H1 (cell line): ENCODE measurements at regions not wholly inside any gene's neighbourhood (a gene's known extent, or its start where the extent isn't known, plus 50 kb on each side); places are given as distances from the start of the nearest gene placed in this dataset.

Experiments used
- CTCF ChIA-PET: fragments of 300-600 bp; sonication (Branson Sonifier 250); formaldehyde crosslinking; loops from one replicate; lab custom pipeline; 2021; ENCODE audit not compliant: partially characterized antibody; lab: Charles Lee
- POLR2A ChIA-PET: fragments of 300-600 bp; sonication (Branson Sonifier 250); formaldehyde crosslinking; loops from one replicate; lab custom pipeline; 2021; ENCODE audit warnings: inconsistent platforms; ENCODE audit not compliant: partially characterized antibody; lab: Charles Lee
- DNase-seq, 2 experiments: peaks; one replicate each; pipeline versions ENCODE4 v3.0.0 to v3.0.0-alpha.2; 2010 to 2022; ENCODE audit warnings: low spot score in 2 of 2, low read depth in 1 of 2, mixed read lengths in 1 of 2
- FAIRE-seq: peaks from 2 replicates; lab custom pipeline; 2011; peaks lifted over from hg19 to GRCh38; lab: Jason Lieb, UNC
- H2AFZ ChIP-seq: 2 replicates; pipeline ENCODE4 v1.8.1; 2012; ENCODE audit warnings: low read length, inconsistent platforms
- H2AK5ac ChIP-seq: 2 replicates; pipeline ENCODE4 v1.6.1; 2013; ENCODE audit warnings: low read depth, low read length
- H2BK120ac ChIP-seq: replicated peaks from 2 replicates; pipeline ENCODE3; 2013; ENCODE audit warnings: low read depth, low read length, inconsistent platforms
- H2BK12ac ChIP-seq: 2 replicates; pipeline ENCODE4 v1.6.1; 2013; ENCODE audit warnings: low read depth, low read length
- H2BK15ac ChIP-seq: 2 replicates; pipeline ENCODE4 v1.6.1; 2013; ENCODE audit warnings: low read length
- H2BK20ac ChIP-seq: 2 replicates; pipeline ENCODE4 v1.6.1; 2013; ENCODE audit warnings: low read length
- H2BK5ac ChIP-seq: 2 replicates; pipeline ENCODE4 v1.6.1; 2013; ENCODE audit warnings: low read depth, low read length
- H3K14ac ChIP-seq: 2 replicates; pipeline ENCODE4 v1.6.1; 2013; ENCODE audit warnings: inconsistent platforms; ENCODE audit not compliant: insufficient read length
- H3K18ac ChIP-seq: 2 replicates; pipeline ENCODE4 v1.6.1; 2013; ENCODE audit warnings: low read length; ENCODE audit errors: extremely low read depth
- H3K23ac ChIP-seq: 2 replicates; pipeline ENCODE4 v1.6.1; 2013; ENCODE audit warnings: inconsistent platforms; ENCODE audit not compliant: insufficient read length
- H3K23me2 ChIP-seq: 2 replicates; pipeline ENCODE4 v1.6.1; 2013; ENCODE audit warnings: low read depth, low read length
- H3K27ac ChIP-seq: 2 replicates; pipeline ENCODE4 v1.6.1; 2011; ENCODE audit warnings: low read depth, low read length, inconsistent platforms
- H3K27me3 ChIP-seq, 4 experiments: replicated peaks in 1 of 4; 1 replicate in 1 of 4; 2 replicates in 3 of 4; pipeline versions ENCODE4 v1.6.1 to v1.8.1; 2011 to 2013; ENCODE audit warnings: low read length in 3 of 4, mild to moderate bottlenecking in 3 of 4, inconsistent platforms in 2 of 4, mixed read lengths in 2 of 4, moderate library complexity in 1 of 4; ENCODE audit not compliant: control insufficient read depth in 3 of 4, insufficient read depth in 3 of 4; ENCODE audit errors: extremely low read depth in 1 of 4
- H3K36me3 ChIP-seq, 4 experiments: 2 replicates each; pipeline versions ENCODE4 v1.6.1 to v1.8.1; 2011 to 2013; ENCODE audit warnings: mild to moderate bottlenecking in 4 of 4, low read length in 3 of 4, moderate library complexity in 2 of 4, control low read depth in 1 of 4, inconsistent platforms in 1 of 4; ENCODE audit not compliant: insufficient read depth in 4 of 4, control insufficient read depth in 2 of 4
- H3K4ac ChIP-seq: replicated peaks from 2 replicates; pipeline ENCODE3; 2013; ENCODE audit warnings: low read length, low read depth, mixed read lengths, inconsistent platforms; ENCODE audit not compliant: insufficient read length
- H3K4me1 ChIP-seq, 4 experiments: replicated peaks in 1 of 4; 1 replicate in 1 of 4; 2 replicates in 3 of 4; pipeline versions ENCODE4 v1.6.1 to v1.8.1; 2011 to 2013; ENCODE audit warnings: low read length in 3 of 4, inconsistent platforms in 2 of 4, mixed read lengths in 1 of 4; ENCODE audit not compliant: insufficient read depth in 4 of 4, control insufficient read depth in 3 of 4
- H3K4me2 ChIP-seq, 2 experiments: 2 replicates each; pipeline versions ENCODE4 v1.6.1 to v1.8.1; 2011 to 2013; ENCODE audit warnings: low read depth in 2 of 2, low read length in 2 of 2, control low read depth in 1 of 2, inconsistent platforms in 1 of 2, mild to moderate bottlenecking in 1 of 2; ENCODE audit not compliant: insufficient read depth in 1 of 2
- H3K4me3 ChIP-seq, 4 experiments: fragments of 200-600, 300-600 bp in 1 of 4; sonication (generic), shearing (Covaris generic), sonication (Bioruptor Twin) in 1 of 4; 2 replicates each; pipeline versions ENCODE4 v1.5.1 to v1.8.1; 2011 to 2016; ENCODE audit warnings: low read length in 4 of 4, low read depth in 3 of 4, control low read depth in 2 of 4, inconsistent platforms in 2 of 4, mild to moderate bottlenecking in 2 of 4, mixed read lengths in 1 of 4, moderate library complexity in 1 of 4; ENCODE audit not compliant: insufficient read depth in 2 of 4; ENCODE audit errors: extremely low read depth in 1 of 4
- H3K56ac ChIP-seq: replicated peaks from 2 replicates; pipeline ENCODE3; 2013; ENCODE audit warnings: low read depth, mild to moderate bottlenecking, mixed read lengths, low read length, inconsistent platforms; ENCODE audit not compliant: insufficient read length
- H3K79me1 ChIP-seq: 2 replicates; pipeline ENCODE4 v1.6.1; 2013; ENCODE audit warnings: low read depth, low read length, control low read depth
- H3K79me2 ChIP-seq, 2 experiments: 2 replicates each; pipeline versions ENCODE4 v1.6.1 to v1.8.1; 2012 to 2013; ENCODE audit warnings: low read length in 2 of 2, mild to moderate bottlenecking in 2 of 2, inconsistent platforms in 1 of 2; ENCODE audit not compliant: insufficient read depth in 2 of 2, control insufficient read depth in 1 of 2
- H3K9ac ChIP-seq, 4 experiments: replicated peaks in 1 of 4; 1 replicate in 1 of 4; 2 replicates in 3 of 4; pipeline versions ENCODE4 v1.6.1 to v1.8.1; 2011 to 2013; ENCODE audit warnings: low read depth in 3 of 4, low read length in 3 of 4, control low read depth in 2 of 4, mild to moderate bottlenecking in 2 of 4, moderate library complexity in 2 of 4, inconsistent platforms in 1 of 4; ENCODE audit errors: extremely low read depth in 1 of 4
- H3K9me3 ChIP-seq, 2 experiments: 2 replicates each; pipeline versions ENCODE4 v1.6.1 to v1.8.1; 2012 to 2013; ENCODE audit warnings: mild to moderate bottlenecking in 2 of 2, moderate library complexity in 2 of 2, control low read depth in 1 of 2, inconsistent platforms in 1 of 2, low read depth in 1 of 2, low read length in 1 of 2, mixed read lengths in 1 of 2; ENCODE audit not compliant: insufficient read depth in 2 of 2
- H4K20me1 ChIP-seq, 2 experiments: replicated peaks in 1 of 2; 2 replicates each; pipeline versions ENCODE3 to v1.8.1; 2011 to 2013; ENCODE audit warnings: inconsistent platforms in 2 of 2, low read length in 2 of 2, mild to moderate bottlenecking in 1 of 2; ENCODE audit not compliant: insufficient read depth in 2 of 2, control insufficient read depth in 1 of 2
- H4K5ac ChIP-seq: 2 replicates; pipeline ENCODE4 v1.6.1; 2013; ENCODE audit warnings: low read length, low read depth, mixed read lengths, inconsistent platforms; ENCODE audit not compliant: insufficient read length
- H4K8ac ChIP-seq: 2 replicates; pipeline ENCODE4 v1.8.0; 2013; ENCODE audit warnings: mild to moderate bottlenecking, moderate library complexity, low read length, inconsistent platforms; ENCODE audit not compliant: insufficient read depth; ENCODE audit errors: extremely low read depth
- H4K91ac ChIP-seq: replicated peaks from 2 replicates; pipeline ENCODE3; 2013; ENCODE audit warnings: low read length, mixed read lengths, inconsistent platforms; ENCODE audit not compliant: insufficient read length
- ASH2L ChIP-seq: fragments of 200-600, 300-600 bp; sonication (generic); IDR thresholded peaks from one replicate; pipeline ENCODE4 v1.7.1; 2017; ENCODE audit warnings: low read length
- TBP ChIP-seq: IDR thresholded peaks from 2 replicates; pipeline ENCODE4 v1.6.1; 2011; ENCODE audit warnings: low read depth, low read length, improper control_type of control experiment
- WGBS, 2 experiments: shearing (Covaris generic) in 1 of 2; methylation state at CpG; one replicate each; pipeline versions ENCODE4 v1.1.6 to v1.1.7; 2013 to 2015; ENCODE audit warnings: low lambda C conversion rate in 2 of 2, mixed read lengths in 2 of 2, inconsistent platforms in 1 of 2, low coverage in 1 of 2, missing lambda C conversion rate in 1 of 2; ENCODE audit not compliant: insufficient replicate concordance in 2 of 2, insufficient coverage in 1 of 2, insufficient read length in 1 of 2; ENCODE audit errors: extremely low coverage in 1 of 2, missing lambda C conversion rate in 1 of 2; 5-methylcytosine and 5-hydroxymethylcytosine counted together

- Histone ChIP-seq H3K18ac (no peak overlapping the region), H3K4me3 (no peak overlapping the region), H3K4ac (no peak overlapping the region), H3K79me2 (no peaks in the 10 kb centered on the region), H2BK20ac (no peak overlapping the region), H3K14ac (no peak overlapping the region), H4K8ac (no peak overlapping the region), H3K23ac (no peak overlapping the region), H4K5ac (no peak overlapping the region), H4K20me1 (no peaks in the 10 kb centered on the region), H3K27ac (no peak overlapping the region), H2AK5ac (no peak overlapping the region), H3K23me2 (no peaks in the 10 kb centered on the region), H2BK120ac (no peak overlapping the region), H2BK5ac (no peak overlapping the region), H4K91ac (no peak overlapping the region), H3K56ac (no peak overlapping the region), H3K27me3 (no peaks in the 10 kb centered on the region), H2BK15ac (no peak overlapping the region), H3K4me2 (no peak overlapping the region), H2AFZ (no peak overlapping the region), H3K4me1 (no peaks in the 10 kb centered on the region), H2BK12ac (no peak overlapping the region), H3K79me1 (no peaks in the 10 kb centered on the region), H3K9ac (no peak overlapping the region), H3K9me3 (no peaks in the 10 kb centered on the region), H3K36me3 (no peaks in the 10 kb centered on the region)
- TF ChIP-seq ASH2L (no peak), TBP (no peak)
- ChIA-PET CTCF (no interaction called here), POLR2A (interaction anchor here (1.0 kb wide), 1 partner anchor 32 kb away, joined by 4 read pairs; no protein-coding TSS in a partner anchor)
- no peak for FAIRE-seq
- 87% methylated on average over 2 of the region's 2 CpGs; no CpG with 5 or more reads in 1 of the 2 experiments for WGBS, 2 experiments
- no peak for DNase-seq
These were observed 345.8 kb upstream of the CHRM3 start for GRCh38 chr1:239040523-239040922.
